ENCODE measurements at regions not wholly inside any gene's neighbourhood (a gene's known extent, or its start where the extent isn't known, plus 50 kb on each side); places are given as distances from the start of the nearest gene placed in this dataset.
"Not testable (repeated sequence)": the region's sequence is repeated elsewhere in the genome, so short reads cannot be mapped to it uniquely, and the experiment has no call there.

GRCh38 chr16:7791028-7791590 lies 458.5 kb downstream of the RBFOX1 start:
- DNase-seq = no peak

DNA sequence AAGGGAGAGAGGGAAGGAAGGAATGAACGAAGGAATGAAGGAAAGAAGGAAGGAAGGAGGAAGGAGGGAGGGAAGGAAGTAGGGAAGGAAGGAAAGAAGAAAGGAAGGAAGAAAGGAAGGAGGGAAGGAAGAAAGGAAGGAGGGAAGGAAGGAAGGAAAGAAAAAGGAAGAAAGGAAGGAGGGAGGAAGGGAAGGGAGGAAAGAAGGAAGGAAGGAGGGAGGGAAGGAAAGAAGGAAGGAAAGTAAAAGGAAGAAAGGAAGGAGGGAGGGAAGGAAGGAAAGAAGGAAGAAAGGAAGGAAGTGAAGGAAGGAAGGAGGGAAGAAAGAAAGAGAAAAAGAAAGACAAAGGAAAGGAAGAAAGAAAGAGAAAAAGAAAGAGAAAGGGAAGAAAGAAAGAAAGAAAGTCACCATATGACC lies 442.4 kb downstream of the RBFOX1 start:
- DNase-seq = no peak

DNA sequence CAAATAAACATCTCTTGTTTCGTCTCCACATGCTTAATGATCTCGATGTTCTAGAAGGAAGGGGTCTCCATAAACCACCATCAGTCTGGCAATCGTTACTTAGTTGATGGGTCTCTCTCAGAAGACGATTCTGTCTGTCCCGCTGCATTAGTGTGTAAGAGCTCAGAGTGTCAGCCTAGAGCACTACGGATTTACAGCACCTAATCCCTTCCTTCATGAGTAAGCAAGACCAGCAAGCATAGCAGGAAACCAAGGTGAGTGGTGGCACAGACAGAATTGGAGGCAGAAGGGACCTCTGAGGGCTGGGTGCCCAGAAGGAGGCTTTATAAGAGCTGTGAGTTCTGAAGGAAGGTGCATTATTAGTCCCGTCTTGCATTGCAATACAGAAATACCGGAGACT lies 440.1 kb downstream of the RBFOX1 start:
- no peak for DNase-seq

DNA sequence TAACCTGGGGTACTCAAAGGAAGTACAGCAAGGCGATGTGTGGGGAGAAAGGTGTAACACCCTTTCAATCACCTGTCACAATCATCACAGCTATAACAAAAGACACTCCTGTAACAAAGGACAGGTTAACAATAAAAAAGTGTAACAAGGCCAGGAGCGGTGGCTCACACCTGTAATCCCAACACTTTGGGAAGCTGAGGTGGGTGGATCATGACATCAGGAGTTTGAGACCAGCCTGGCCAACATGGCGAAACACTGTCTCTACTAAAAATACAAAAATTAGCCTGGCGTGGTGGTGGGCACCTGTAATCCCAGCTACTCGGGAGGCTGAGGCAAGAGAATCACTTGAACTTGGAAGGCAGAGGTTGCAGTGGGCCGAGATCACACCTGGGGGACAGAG lies 436.4 kb downstream of the RBFOX1 start:
- not testable (repeated sequence) for DNase-seq

- no peak for DNase-seq
Observed at GRCh38 chr16:7765079-7765550, 432.5 kb downstream of the RBFOX1 start.

GRCh38 chr16:7763111-7763510 lies 430.5 kb downstream of the RBFOX1 start:
- DNase-seq = no peak
